Left lung (tissue), 4 donors: ENCODE measurements at regions not wholly inside any gene's neighbourhood (a gene's known extent, or its start where the extent isn't known, plus 50 kb on each side); places are given as distances from the start of the nearest gene placed in this dataset.

Source experiments
- ATAC-seq: fragments of 200-7000 bp; cut with Tn5 transposase; one replicate; pipeline ENCODE4 v1.9.1; 2020; ENCODE audit warnings: moderate library complexity
- DNase-seq, 4 donors: peaks; one replicate each; pipeline ENCODE4 v3.0.0-alpha.2; 2013 to 2020
- H3K27ac ChIP-seq, 2 donors: fragments of 200-600 bp; sonication (generic) in 1 of 2; one replicate each; pipeline versions ENCODE4 v1.5.0 to v1.8.0; 2020 to 2021
- H3K27me3 ChIP-seq, 2 donors: fragments of 200-600 bp; sonication (generic) in 1 of 2; one replicate each; pipeline versions ENCODE4 v1.5.0 to v1.8.0; 2020 to 2021
- H3K36me3 ChIP-seq, 2 donors: fragments of 200-600 bp; sonication (generic) in 1 of 2; one replicate each; pipeline versions ENCODE4 v1.5.0 to v1.8.0; 2020 to 2021
- H3K4me1 ChIP-seq, 2 donors: fragments of 200-600 bp; one replicate each; pipeline ENCODE4 v1.8.0; 2021
- H3K4me3 ChIP-seq, 2 donors: fragments of 200-600 bp; sonication (generic) in 1 of 2; one replicate each; pipeline versions ENCODE4 v1.5.0 to v1.8.0; 2020 to 2021; ENCODE audit warnings: mild to moderate bottlenecking in 1 of 2
- H3K9me3 ChIP-seq, 2 donors: fragments of 200-600 bp; sonication (generic) in 1 of 2; one replicate each; pipeline versions ENCODE4 v1.5.0 to v1.8.0; 2020 to 2021
- intact Hi-C, 2 donors: fragments of 100-400 bp; cut with DNase I; formaldehyde crosslinking; loops; one replicate each; pipeline versions ENCODE4 v1.11.2 to v1.14.2; 2022
- TF ChIP-seq, protein P1 (sequence below), 2 donors: fragments of 200-600 bp; sonication (generic) in 1 of 2; IDR thresholded peaks; one replicate each; pipeline versions ENCODE4 v1.5.0 to v1.8.0; 2021; ENCODE audit warnings: antibody characterized with exemption in 2 of 2
- donor health status: DM: no; HTN: yes; CAD: no.
- donor health status: DM: no; HTN: no; CAD: no.

DNA sequence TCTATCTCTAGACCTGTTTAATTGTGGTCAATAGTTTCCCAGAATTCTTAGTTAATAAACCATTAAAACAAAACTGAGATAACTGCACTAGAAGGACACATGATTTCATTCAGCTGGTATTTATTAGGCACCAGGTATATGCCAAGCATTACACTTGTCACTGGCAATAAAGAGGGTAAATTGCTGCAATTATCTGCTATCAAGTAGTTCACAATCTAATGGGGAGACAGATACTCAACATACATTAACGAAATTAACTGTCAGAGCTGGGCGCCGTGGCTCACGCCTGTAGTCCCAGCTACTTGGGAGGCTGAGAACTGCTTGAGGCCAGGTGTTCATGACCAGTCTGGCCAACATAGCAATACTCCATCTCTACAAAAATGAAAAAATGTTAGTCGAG, 71.7 kb upstream of the WIPF1 start:
- peaks cover 14 to 41% of the 10 kb centered on the region in 2 donors for H3K4me1 ChIP-seq
- DNase-seq (no peak), ATAC-seq (no peak)
- no peak overlapping the region for H3K4me3 ChIP-seq
- TF ChIP-seq, protein P1, sequence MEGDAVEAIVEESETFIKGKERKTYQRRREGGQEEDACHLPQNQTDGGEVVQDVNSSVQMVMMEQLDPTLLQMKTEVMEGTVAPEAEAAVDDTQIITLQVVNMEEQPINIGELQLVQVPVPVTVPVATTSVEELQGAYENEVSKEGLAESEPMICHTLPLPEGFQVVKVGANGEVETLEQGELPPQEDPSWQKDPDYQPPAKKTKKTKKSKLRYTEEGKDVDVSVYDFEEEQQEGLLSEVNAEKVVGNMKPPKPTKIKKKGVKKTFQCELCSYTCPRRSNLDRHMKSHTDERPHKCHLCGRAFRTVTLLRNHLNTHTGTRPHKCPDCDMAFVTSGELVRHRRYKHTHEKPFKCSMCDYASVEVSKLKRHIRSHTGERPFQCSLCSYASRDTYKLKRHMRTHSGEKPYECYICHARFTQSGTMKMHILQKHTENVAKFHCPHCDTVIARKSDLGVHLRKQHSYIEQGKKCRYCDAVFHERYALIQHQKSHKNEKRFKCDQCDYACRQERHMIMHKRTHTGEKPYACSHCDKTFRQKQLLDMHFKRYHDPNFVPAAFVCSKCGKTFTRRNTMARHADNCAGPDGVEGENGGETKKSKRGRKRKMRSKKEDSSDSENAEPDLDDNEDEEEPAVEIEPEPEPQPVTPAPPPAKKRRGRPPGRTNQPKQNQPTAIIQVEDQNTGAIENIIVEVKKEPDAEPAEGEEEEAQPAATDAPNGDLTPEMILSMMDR (IDR thresholded peaks at IDR 0.05), result no peak
- H3K27ac ChIP-seq, result no peak overlapping the region
- H3K27me3 ChIP-seq, result no peaks in the 10 kb centered on the region
- intact Hi-C loops, result no loop called here
- peaks cover 0 to 11% of the 10 kb centered on the region in 2 donors for H3K36me3 ChIP-seq
- H3K9me3 ChIP-seq, result peaks cover 0 to 14% of the 10 kb centered on the region in 2 donors

DNA sequence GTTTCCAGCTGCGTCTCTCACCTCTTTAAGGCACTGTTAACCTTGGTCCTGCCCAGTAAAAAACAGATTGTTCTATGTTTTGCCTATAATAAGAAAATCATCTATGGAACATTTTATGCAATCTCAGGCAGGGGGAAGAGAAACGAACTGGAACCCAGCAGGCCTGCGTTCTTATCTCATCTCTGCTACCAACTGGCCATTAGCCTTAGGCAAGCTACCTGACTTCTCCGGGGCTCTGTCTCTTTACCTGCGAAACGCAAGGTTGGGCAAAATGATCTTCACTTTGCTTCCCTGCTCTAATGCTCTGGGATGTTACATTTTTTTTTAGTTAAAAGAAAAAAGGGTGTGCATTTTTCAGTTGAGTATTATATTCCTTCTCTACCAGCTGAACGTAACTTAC, 70.5 kb upstream of the WIPF1 start:
- peaks cover 14 to 52% of the 10 kb centered on the region in 2 donors for H3K4me1 ChIP-seq
- H3K27me3 ChIP-seq, result no peaks in the 10 kb centered on the region
- intact Hi-C loops, result no loop called here
- H3K36me3 ChIP-seq, result peaks cover 0 to 6% of the 10 kb centered on the region in 2 donors
- H3K4me3 ChIP-seq, result no peak overlapping the region
- ATAC-seq, result no peak
- H3K9me3 ChIP-seq, result peaks cover 0 to 14% of the 10 kb centered on the region in 2 donors
- TF ChIP-seq, protein P1 (IDR thresholded peaks at IDR 0.05), result no peak
- no peak for DNase-seq
- H3K27ac ChIP-seq, result no peak overlapping the region

DNA sequence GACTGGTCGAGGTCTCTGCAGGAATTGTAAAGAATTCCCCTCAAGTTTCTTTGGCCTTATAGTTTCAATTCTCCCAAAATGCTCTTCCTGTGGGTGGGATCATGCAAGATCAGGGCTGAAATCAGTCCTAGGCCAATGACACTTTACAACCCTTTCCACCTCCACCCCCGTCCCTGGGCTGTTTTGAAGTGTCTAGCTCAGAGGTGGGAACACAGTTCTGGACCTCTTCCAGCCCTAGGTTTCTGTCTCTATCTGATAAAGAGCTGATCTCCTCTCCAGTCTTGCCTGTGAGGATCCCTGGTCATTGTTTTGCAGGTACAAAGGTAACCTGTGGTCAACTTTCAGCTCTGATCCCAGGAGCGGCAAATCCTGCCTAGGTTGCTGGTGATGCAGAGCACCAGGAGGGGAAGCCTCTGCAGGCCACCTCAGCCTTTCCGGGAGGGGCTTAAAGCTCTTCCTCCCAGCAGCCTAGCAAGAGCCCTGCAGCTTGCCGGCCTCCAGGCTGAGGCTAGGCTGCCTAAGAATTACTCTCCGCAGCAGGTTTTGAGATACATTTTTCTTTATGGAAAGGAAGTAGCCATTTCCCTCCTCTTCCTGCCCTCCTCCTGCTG, 69.8 kb upstream of the WIPF1 start:
- ATAC-seq, result no peak
- intact Hi-C loops, result no loop called here
- no peaks in the 10 kb centered on the region for H3K36me3 ChIP-seq

DNA sequence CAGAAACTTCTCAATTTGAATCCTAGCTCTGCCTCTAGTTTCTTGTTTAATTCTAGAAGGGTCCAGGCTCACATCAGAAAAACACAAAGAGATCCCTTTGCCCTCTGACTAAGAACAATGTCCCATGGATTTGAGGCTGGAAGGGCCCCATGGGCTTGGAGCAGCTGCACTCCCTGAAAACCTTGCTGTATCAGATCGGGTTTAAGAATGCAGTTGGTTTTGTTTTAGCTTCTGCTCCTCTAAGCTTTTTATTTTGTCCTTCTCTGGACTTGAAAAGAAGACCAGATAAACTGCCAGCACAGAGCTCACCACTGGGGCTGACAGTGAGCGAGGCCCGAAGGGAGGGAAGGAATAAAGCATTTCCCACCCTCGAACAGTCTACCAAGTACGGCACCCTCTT, 69.2 kb upstream of the WIPF1 start:
- intact Hi-C loops, result no loop called here
- ATAC-seq, result no peak
- Histone ChIP-seq H3K4me1 (peaks cover 14 to 64% of the 10 kb centered on the region in 2 donors), H3K9me3 (peaks cover 0 to 8% of the 10 kb centered on the region in 2 donors), H3K27ac (peak overlapping the region; percentile 16 to 79), H3K36me3 (no peaks in the 10 kb centered on the region), H3K27me3 (no peaks in the 10 kb centered on the region), H3K4me3 (no peak overlapping the region)
- DNase-seq, result no peak
- TF ChIP-seq, protein P1 (IDR thresholded peaks at IDR 0.05), result no peak

More for the DNA sequence above, 69.8 kb upstream of the WIPF1 start:
- Histone ChIP-seq H3K9me3 (peaks cover 0 to 12% of the 10 kb centered on the region in 2 donors), H3K27me3 (no peaks in the 10 kb centered on the region), H3K4me1 (peaks cover 14 to 59% of the 10 kb centered on the region in 2 donors), H3K4me3 (no peak overlapping the region), H3K27ac (peak overlapping the region in 1 of 2 donors; percentile 79)
- DNase-seq, result peak in 1 of 4 donors; percentile 69
- TF ChIP-seq, protein P1 (IDR thresholded peaks at IDR 0.05), result no peak

DNA sequence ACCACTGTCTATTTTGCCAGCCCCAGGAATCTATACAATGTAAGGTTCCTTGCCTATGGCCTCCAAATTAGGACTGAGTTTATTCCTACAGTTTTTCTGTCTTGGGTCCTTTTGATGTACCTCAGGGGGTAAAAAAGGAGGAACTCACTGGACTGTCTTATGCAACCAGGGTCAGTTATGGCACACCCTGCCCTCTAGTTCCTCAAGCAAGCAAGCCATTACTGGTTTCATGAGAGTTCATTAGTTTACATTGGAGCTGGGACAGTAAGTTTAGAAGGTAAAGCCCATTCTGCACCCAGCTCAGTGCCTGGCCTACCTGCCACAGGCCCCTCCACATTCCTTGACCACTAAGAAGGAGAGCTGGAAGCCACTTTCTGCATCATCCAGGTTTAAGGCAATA, 68.7 kb upstream of the WIPF1 start:
- no peaks in the 10 kb centered on the region for H3K27me3 ChIP-seq
- H3K4me1 ChIP-seq, result peaks cover 14 to 64% of the 10 kb centered on the region in 2 donors
- H3K27ac ChIP-seq, result peak overlapping the region; percentile 16 to 79
- H3K4me3 ChIP-seq, result no peak overlapping the region
- H3K9me3 ChIP-seq, result peaks cover 0 to 3% of the 10 kb centered on the region in 2 donors
- intact Hi-C loops, result no loop called here
- DNase-seq, result no peak
- no peaks in the 10 kb centered on the region for H3K36me3 ChIP-seq
- peak; percentile 66 for ATAC-seq
- TF ChIP-seq, protein P1 (IDR thresholded peaks at IDR 0.05), result no peak
